Thyroid gland (tissue), 4 donors: ENCODE measurements at regions not wholly inside any gene's neighbourhood (a gene's known extent, or its start where the extent isn't known, plus 50 kb on each side); places are given as distances from the start of the nearest gene placed in this dataset.

ENCODE experiments used
- POLR2A ChIP-seq, 2 donors: fragments of 450-650 bp; IDR thresholded peaks; one replicate each; pipeline ENCODE4 v1.6.1; 2017; ENCODE audit warnings: antibody characterized with exemption in 2 of 2, mild to moderate bottlenecking in 2 of 2, moderate library complexity in 1 of 2
- TF ChIP-seq, protein P1 (sequence below), 6 experiments: fragments of 200-600 bp in 3 of 6; fragments of 450-650 bp in 3 of 6; sonication (generic) in 3 of 6; IDR thresholded peaks; one replicate each; pipeline ENCODE4 v1.5.1; 2016 to 2019; ENCODE audit warnings: antibody characterized with exemption in 6 of 6, mild to moderate bottlenecking in 2 of 6, inconsistent platforms in 1 of 6, moderate library complexity in 1 of 6

- TF ChIP-seq, protein P1, sequence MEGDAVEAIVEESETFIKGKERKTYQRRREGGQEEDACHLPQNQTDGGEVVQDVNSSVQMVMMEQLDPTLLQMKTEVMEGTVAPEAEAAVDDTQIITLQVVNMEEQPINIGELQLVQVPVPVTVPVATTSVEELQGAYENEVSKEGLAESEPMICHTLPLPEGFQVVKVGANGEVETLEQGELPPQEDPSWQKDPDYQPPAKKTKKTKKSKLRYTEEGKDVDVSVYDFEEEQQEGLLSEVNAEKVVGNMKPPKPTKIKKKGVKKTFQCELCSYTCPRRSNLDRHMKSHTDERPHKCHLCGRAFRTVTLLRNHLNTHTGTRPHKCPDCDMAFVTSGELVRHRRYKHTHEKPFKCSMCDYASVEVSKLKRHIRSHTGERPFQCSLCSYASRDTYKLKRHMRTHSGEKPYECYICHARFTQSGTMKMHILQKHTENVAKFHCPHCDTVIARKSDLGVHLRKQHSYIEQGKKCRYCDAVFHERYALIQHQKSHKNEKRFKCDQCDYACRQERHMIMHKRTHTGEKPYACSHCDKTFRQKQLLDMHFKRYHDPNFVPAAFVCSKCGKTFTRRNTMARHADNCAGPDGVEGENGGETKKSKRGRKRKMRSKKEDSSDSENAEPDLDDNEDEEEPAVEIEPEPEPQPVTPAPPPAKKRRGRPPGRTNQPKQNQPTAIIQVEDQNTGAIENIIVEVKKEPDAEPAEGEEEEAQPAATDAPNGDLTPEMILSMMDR (IDR thresholded peaks at IDR 0.05), result no peak
- TF ChIP-seq POLR2A (IDR thresholded peaks at IDR 0.05), result no peak
Observed at GRCh38 chr3:55285156-55285555, 201.9 kb downstream of the WNT5A start.
